GM21825 (cell line): ENCODE measurements at regions not wholly inside any gene's neighbourhood (a gene's known extent, or its start where the extent isn't known, plus 50 kb on each side); places are given as distances from the start of the nearest gene placed in this dataset.
"Not testable (repeated sequence)": the region's sequence is repeated elsewhere in the genome, so short reads cannot be mapped to it uniquely, and the experiment has no call there.

Source experiments
- ATAC-seq: cut with Tn5 transposase; IDR thresholded peaks from one replicate; pipeline ENCODE4 v1.9.1; 2021; ENCODE audit warnings: mild to moderate bottlenecking, moderate library complexity; ENCODE audit not compliant: unreplicated experiment

- no peak for ATAC-seq
Measured at GRCh38 chr12:115813256-115813655, 464.2 kb downstream of the MED13L start.

GRCh38 chr12:115811929-115812328 is 465.6 kb downstream of the MED13L start:
- no peak for ATAC-seq

GRCh38 chr12:115811045-115811444 is 466.4 kb downstream of the MED13L start:
- no peak for ATAC-seq

DNA sequence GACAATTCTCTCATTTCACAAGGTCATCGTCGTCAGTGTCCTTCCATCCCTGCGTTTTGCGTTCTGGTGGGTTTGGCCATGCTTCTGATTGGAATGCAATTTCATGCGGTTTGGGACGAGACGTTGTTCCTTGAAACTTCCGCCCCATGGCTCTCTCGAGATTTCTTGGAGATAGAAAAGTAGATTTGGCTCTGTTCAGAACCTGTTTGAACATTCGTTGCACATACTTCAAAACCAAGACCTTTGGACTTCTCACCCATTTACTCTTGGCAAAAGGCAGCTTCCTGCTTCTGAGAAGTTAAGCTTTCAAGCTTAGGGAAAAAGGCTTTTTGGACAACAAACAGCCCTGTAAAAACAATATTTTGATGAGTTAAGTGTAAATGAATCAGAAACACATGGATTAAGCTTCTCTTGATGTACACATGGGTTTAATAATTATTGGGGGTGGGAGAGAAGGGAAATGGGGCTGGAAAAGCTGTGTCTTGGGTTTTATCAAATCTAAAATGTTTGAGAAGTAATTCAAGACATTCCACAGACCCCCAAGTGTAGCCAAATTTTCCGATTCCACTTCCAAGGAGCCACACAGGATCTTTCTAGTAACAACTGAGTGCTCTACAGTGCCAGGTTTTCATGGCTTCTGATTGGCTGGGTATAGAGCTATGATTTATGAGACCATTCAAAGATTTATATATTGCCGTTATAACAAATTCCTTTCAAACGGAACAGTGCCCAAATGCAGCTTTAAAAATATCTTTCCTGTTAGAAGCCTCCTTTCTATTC is 467.2 kb downstream of the MED13L start:
- no peak for ATAC-seq

- no peak for ATAC-seq
Measured at GRCh38 chr12:115806000-115806399, 471.5 kb downstream of the MED13L start.

DNA sequence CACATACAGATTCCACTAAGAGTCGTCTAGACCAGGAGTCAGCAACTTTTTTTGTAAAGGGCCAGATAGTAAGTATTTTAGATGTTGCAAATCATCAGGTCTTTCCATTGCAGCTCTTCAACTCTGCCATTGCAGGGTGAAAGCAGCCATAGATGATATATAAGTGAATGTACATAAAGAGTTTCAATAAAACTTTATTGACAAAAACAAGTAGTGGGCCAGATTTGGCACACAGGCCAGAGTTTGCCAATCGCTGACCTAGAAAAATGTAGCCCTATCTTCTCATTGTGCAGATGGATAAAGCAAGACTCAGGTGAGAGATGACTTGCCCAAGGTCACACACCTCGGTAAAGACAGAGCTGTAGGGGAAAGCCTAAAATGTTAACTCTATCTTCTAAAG is 474.7 kb downstream of the MED13L start:
- no peak for ATAC-seq

- ATAC-seq = no peak
Measured at GRCh38 chr12:115801871-115802270, 475.6 kb downstream of the MED13L start.

DNA sequence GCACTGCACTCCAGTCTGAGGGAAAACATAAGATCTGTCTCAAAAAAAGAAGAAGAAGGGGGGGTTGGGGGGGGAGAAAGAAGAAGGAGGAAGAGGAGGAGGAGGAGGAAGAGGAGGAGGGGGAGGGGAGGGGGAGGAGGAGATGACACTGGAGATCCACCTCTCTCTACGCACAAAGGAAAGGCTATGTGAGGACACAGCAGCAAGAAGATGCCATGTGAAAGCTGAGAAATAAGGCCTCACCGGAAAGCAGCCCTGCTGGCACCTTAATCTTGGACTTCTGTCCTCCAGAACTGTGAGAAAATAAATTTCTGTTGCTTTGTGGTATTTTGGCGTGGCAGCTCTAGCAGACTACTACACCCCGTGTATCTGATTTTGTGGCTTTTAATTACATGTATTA is 477.9 kb downstream of the MED13L start:
- ATAC-seq = no peak

- ATAC-seq = no peak
Measured at GRCh38 chr12:115798309-115798917, 479.1 kb downstream of the MED13L start.

DNA sequence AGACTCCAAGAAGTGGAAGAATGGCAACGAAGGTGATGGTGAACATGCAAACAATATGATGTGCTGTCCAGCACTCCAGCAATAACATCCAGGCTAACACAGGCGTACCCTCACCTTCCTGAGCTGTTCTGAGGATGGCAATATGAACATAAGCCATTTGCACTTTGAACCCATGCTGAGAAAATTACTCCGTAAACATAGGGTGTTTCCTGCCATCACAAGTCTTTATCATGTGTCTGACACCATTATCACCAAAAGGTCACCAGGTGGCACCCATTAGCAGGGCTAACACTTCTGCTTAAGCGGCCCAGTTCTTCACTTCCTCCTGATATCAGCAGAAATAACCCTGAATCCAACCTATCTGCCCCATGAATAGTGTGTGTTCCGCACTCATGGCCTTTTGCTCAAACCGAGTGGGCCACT is 482.8 kb downstream of the MED13L start:
- ATAC-seq = no peak

- no peak for ATAC-seq
Measured at GRCh38 chr12:115791331-115791730, 486.2 kb downstream of the MED13L start.

DNA sequence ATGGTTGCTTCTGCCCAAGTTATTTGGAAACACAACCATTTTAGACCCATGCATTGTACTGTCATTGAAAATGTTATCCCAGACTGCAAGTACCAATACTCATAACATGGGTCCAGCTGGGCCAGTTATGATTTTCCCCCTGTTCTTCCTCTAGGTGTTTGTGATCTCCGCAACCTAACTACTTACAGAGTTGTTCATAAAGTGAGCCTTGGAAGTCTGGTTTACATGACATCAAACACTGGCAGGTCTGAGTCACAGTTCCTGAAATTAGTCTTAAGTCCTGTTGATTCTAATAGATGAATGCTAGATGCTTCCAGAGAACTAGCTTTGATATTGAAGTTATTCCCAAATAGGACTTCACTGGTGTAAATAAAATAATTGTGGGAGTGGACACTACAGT is 487.0 kb downstream of the MED13L start:
- no peak for ATAC-seq

DNA sequence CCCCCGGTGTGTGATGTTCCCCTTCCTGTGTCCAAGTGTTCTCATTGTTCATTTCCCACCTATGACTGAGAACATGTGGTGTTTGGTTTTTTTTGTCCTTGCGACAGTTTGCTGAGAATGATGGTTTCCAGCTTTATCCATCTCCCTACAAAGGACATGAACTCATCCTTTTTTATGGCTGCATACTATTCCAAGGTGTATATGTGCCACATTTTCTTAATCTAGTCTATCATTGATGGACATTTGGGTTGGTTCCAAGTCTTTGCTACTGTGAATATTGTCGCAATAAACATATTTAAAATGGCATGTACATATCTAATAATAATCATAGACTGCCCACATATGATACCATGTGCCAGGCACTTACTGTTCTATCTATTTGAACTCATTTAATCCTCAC is 491.0 kb downstream of the MED13L start:
- ATAC-seq = not testable (repeated sequence)

GRCh38 chr12:115785548-115785947 is 491.9 kb downstream of the MED13L start:
- no peak for ATAC-seq

- no peak for ATAC-seq
Measured at GRCh38 chr12:115776399-115776798, 501.1 kb downstream of the MED13L start.

DNA sequence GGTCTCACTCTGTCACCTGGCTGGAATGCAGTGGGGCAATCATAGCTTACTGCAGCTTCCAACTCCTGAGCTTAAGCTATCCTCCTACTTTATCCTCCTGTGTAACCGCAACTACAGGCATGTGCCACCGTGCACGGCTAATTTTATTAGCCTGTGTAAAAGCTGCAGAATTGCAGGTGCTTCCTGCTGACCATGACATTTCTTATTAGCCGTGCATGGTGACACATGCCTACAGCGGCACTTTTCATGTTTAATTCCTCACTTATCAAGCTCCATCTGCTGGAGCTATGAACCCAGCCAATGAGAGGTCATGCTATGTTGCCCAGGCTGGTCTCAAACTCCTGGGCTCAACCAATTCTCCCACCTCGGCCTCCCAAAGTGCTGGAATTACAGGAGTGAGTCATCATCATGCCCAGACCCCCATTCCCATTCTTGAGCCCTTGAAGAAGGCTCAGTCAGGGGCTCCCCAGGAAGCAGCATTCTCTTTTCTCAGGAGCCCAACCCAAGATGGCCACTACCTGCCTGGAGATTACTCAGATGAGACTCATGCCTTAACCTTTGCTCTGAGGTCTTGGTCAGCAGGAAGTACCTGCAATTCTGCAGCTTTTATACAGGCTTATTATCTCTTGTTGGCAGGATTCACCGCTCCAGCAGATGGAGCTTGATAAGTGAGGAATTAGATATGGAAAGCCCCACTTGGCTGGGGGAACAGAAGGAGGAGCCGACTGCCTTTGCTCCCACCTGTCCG is 503.2 kb downstream of the MED13L start:
- ATAC-seq = no peak

DNA sequence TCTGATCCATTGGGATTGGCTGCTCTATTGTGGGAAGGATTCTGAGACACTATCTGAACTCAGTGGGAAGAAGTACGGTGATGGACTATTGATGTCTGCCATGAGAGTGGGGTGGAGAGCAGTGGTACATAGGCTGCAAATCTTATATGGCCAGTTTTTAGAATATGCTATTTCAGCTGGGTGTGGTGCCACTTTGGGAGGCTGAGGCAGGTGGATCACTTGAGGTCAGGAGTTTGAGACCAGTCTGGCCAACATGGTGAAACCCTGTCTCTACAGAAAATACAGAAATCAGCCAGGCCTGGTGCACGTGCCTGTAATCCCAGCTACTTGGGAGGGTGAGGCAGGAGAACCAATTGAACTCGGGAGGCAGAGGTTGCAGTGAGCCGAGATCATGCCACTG is 505.9 kb downstream of the MED13L start:
- no peak for ATAC-seq

- ATAC-seq = no peak
Measured at GRCh38 chr12:115771065-115771464, 506.4 kb downstream of the MED13L start.

DNA sequence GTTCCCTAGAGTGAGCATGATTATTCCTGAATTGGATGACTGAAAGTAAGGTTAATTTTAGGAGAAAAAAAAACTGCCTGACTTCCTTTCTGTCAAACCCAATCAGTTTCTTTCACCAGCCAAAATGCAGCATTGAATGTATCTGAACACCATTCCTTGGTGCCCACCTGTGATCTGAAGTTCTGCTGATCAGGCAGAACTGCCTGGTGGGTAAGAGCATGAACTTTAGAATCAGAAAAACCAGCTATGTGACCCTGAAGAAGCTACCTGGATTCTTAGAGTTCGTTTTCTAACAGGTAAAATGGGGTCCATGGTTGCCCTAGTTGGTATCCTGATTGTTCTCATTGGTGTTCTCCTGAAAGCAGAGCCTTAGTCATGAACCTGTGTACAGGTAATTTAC is 506.9 kb downstream of the MED13L start:
- ATAC-seq = no peak

- ATAC-seq = no peak
Measured at GRCh38 chr12:115767916-115768315, 509.6 kb downstream of the MED13L start.

- ATAC-seq = no peak
Measured at GRCh38 chr12:115763982-115764621, 513.4 kb downstream of the MED13L start.
